Liver (tissue), 8 donors: ENCODE measurements at regions not wholly inside any gene's neighbourhood (a gene's known extent, or its start where the extent isn't known, plus 50 kb on each side); places are given as distances from the start of the nearest gene placed in this dataset.

Experiments used
- DNase-seq: peaks from one replicate; pipeline ENCODE4 v3.0.0-alpha.2; 2017; ENCODE audit warnings: low spot score
- H3K27ac ChIP-seq, 2 donors: one replicate each; pipeline ENCODE4 v1.7.0; 2013; ENCODE audit warnings: inconsistent platforms in 2 of 2, low read length in 2 of 2, control low read depth in 1 of 2, low read depth in 1 of 2, mild to moderate bottlenecking in 1 of 2
- H3K27me3 ChIP-seq, 4 donors: one replicate each; pipeline versions ENCODE4 v1.6.1 to v1.7.0; 2013; ENCODE audit warnings: low read length in 3 of 4, inconsistent platforms in 1 of 4, mild to moderate bottlenecking in 1 of 4, moderate library complexity in 1 of 4; ENCODE audit not compliant: control insufficient read depth in 4 of 4, insufficient read depth in 4 of 4
- H3K36me3 ChIP-seq, 4 donors: one replicate each; pipeline versions ENCODE4 v1.6.1 to v1.7.0; 2013; ENCODE audit warnings: low read length in 3 of 4, mild to moderate bottlenecking in 3 of 4, low read depth in 1 of 4, moderate library complexity in 1 of 4; ENCODE audit not compliant: control insufficient read depth in 4 of 4, insufficient read depth in 3 of 4
- H3K4me1 ChIP-seq, 4 donors: one replicate each; pipeline versions ENCODE4 v1.6.1 to v1.7.0; 2013; ENCODE audit warnings: low read length in 3 of 4, mild to moderate bottlenecking in 3 of 4, moderate library complexity in 1 of 4; ENCODE audit not compliant: control insufficient read depth in 4 of 4, insufficient read depth in 4 of 4
- H3K4me3 ChIP-seq, 3 donors: one replicate each; pipeline versions ENCODE4 v1.6.1 to v1.7.0; 2013; ENCODE audit warnings: low read length in 3 of 3, control low read depth in 1 of 3, low read depth in 1 of 3, mild to moderate bottlenecking in 1 of 3
- H3K9ac ChIP-seq, 2 donors: one replicate each; pipeline ENCODE4 v1.7.0; 2013; ENCODE audit warnings: low read length in 2 of 2, mild to moderate bottlenecking in 2 of 2, moderate library complexity in 2 of 2, control low read depth in 1 of 2, low read depth in 1 of 2
- H3K9me3 ChIP-seq, 4 donors: one replicate each; pipeline versions ENCODE4 v1.6.1 to v1.7.0; 2013; ENCODE audit warnings: low read length in 3 of 4; ENCODE audit not compliant: control insufficient read depth in 4 of 4
- EGR1 ChIP-seq, 2 donors: IDR thresholded peaks; 2 replicates each; pipeline ENCODE4 v1.6.1; 2016 to 2018; ENCODE audit warnings: antibody characterized with exemption in 2 of 2, low read depth in 2 of 2
- FOXA1 ChIP-seq: IDR thresholded peaks from 2 replicates; pipeline ENCODE4 v1.6.1; 2016; ENCODE audit warnings: antibody characterized with exemption
- FOXA2 ChIP-seq: IDR thresholded peaks from 2 replicates; pipeline ENCODE4 v1.6.1; 2016; ENCODE audit warnings: antibody characterized with exemption
- GABPA ChIP-seq, 2 donors: IDR thresholded peaks in 1 of 2; conservative IDR thresholded peaks in 1 of 2; 2 replicates each; pipeline ENCODE4 v1.6.1; 2016; ENCODE audit warnings: antibody characterized with exemption in 2 of 2, mild to moderate bottlenecking in 1 of 2, moderate library complexity in 1 of 2
- HNF4A ChIP-seq, 2 donors: conservative IDR thresholded peaks; 2 replicates each; pipeline ENCODE4 v1.6.1; 2016; ENCODE audit warnings: antibody characterized with exemption in 2 of 2, mild to moderate bottlenecking in 2 of 2
- HNF4G ChIP-seq: IDR thresholded peaks from 2 replicates; pipeline ENCODE4 v1.6.1; 2016; ENCODE audit warnings: antibody characterized with exemption
- JUND ChIP-seq, 2 donors: IDR thresholded peaks; 2 replicates each; pipeline ENCODE4 v1.6.1; 2016; ENCODE audit warnings: antibody characterized with exemption in 2 of 2
- NR2F2 ChIP-seq: IDR thresholded peaks from 2 replicates; pipeline ENCODE4 v1.6.1; 2016; ENCODE audit warnings: antibody characterized with exemption
- RAD21 ChIP-seq, 2 donors: IDR thresholded peaks; 2 replicates each; pipeline ENCODE4 v1.6.1; 2016; ENCODE audit warnings: antibody characterized with exemption in 2 of 2, mild to moderate bottlenecking in 2 of 2
- RXRA ChIP-seq, 2 donors: IDR thresholded peaks; 2 replicates each; pipeline ENCODE4 v1.6.1; 2017 to 2018; ENCODE audit warnings: antibody characterized with exemption in 2 of 2, mild to moderate bottlenecking in 1 of 2
- SP1 ChIP-seq: IDR thresholded peaks from 2 replicates; pipeline ENCODE4 v1.6.1; 2018; ENCODE audit warnings: antibody characterized with exemption, mild to moderate bottlenecking
- WGBS: extraction: QIAGEN DNeasy Blood & Tissue Kit; methylation state at CpG from one replicate; pipeline ENCODE4 v1.1.7; 2013; 5-methylcytosine and 5-hydroxymethylcytosine counted together
- TF ChIP-seq, protein P1 (sequence below): IDR thresholded peaks from 2 replicates; pipeline ENCODE4 v1.6.1; 2016; ENCODE audit warnings: antibody characterized with exemption
- TF ChIP-seq, protein P2 (sequence below): IDR thresholded peaks from 2 replicates; pipeline ENCODE4 v1.6.1; 2016; ENCODE audit warnings: antibody characterized with exemption
- TF ChIP-seq, protein P3 (sequence below): IDR thresholded peaks from 2 replicates; pipeline ENCODE4 v1.6.1; 2016; ENCODE audit warnings: antibody characterized with exemption
- TF ChIP-seq, protein P4 (sequence below): IDR thresholded peaks from 2 replicates; pipeline ENCODE4 v1.6.1; 2016; ENCODE audit warnings: antibody characterized with exemption, mild to moderate bottlenecking
- TF ChIP-seq, protein P5 (sequence below): fragments of 150-350 bp; IDR thresholded peaks from 2 replicates; pipeline ENCODE4 v1.5.1; 2017; ENCODE audit warnings: improper control_type of control experiment, low read depth, low read length; ENCODE audit not compliant: missing input control
- donor health status: healthy.
- donor health status: healthy.
- donor health status: healthy.
- donor health status: healthy.
- donor health status: healthy.

DNA sequence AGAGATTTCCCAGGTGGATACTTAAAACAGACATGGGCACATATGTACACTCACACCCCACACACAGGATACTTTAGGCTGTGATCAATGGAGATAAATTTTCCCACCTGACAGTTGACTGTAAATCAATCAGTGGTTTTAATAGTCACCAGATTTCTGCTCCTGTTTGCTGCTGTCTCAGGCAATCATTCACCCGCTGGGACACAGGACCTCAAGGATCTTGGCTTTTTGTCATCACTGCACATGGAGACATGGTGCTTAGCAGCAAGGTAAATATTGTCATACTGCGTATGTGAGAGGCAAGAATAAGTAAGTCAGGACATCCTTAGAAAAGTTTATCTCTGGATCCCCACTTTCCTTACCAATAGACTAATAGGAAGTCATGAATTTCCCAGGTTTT, 60.8 kb upstream of the KLF9 start:
- DNase-seq: no peak
- 20% methylated on average over 2 of the region's 2 CpGs for WGBS
- H3K9ac ChIP-seq: peak overlapping the region in 1 of 2 donors; percentile 49
- no peaks in the 10 kb centered on the region for H3K27me3 ChIP-seq
- no peaks in the 10 kb centered on the region for H3K9me3 ChIP-seq
- TF ChIP-seq, protein P1, sequence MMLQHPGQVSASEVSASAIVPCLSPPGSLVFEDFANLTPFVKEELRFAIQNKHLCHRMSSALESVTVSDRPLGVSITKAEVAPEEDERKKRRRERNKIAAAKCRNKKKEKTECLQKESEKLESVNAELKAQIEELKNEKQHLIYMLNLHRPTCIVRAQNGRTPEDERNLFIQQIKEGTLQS: no peak
- TF ChIP-seq RXRA (IDR thresholded peaks at IDR 0.05): peak; percentile 36 to 65
- peak; percentile 9 to 33 for TF ChIP-seq HNF4A (conservative IDR thresholded peaks at IDR 0.05)
- TF ChIP-seq, protein P2, sequence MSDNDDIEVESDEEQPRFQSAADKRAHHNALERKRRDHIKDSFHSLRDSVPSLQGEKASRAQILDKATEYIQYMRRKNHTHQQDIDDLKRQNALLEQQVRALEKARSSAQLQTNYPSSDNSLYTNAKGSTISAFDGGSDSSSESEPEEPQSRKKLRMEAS: peak; percentile 42
- no peak for TF ChIP-seq EGR1 (IDR thresholded peaks at IDR 0.05; ENCODE audit: low read depth in 2 of 2)
- TF ChIP-seq FOXA2: peak; percentile 35
- H3K4me3 ChIP-seq: no peak overlapping the region
- peaks cover 21 to 60% (median 37%) of the 10 kb centered on the region in 4 donors for H3K4me1 ChIP-seq
- peak overlapping the region; percentile 65 to 74 for H3K27ac ChIP-seq
- H3K36me3 ChIP-seq: no peaks in the 10 kb centered on the region

DNA sequence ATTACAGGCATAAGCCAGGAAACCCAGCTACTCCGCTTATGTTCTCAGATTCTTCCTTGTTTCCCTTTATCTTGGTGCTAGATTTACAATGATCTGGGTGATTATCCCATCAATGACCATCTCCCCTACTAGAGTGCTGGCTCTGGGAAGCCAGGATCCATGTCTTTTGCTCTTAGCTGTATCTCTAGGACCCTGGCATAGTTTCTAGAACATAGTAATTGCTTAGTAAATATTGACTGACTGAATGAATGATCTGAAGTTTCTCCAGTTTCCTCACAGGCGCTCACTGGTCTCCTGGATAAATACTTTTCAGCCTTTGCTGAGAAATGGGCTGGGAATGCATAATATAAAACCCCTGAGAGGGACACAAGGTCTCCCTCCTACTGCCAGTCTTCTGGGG, 60.0 kb upstream of the KLF9 start:
- H3K9me3 ChIP-seq: no peaks in the 10 kb centered on the region
- peak overlapping the region; percentile 30 to 49 for H3K9ac ChIP-seq
- no peak for DNase-seq
- peak overlapping the region; percentile 65 to 74 for H3K27ac ChIP-seq
- H3K36me3 ChIP-seq: no peaks in the 10 kb centered on the region
- H3K4me3 ChIP-seq: no peak overlapping the region
- WGBS: 56% methylated on average over 2 of the region's 2 CpGs
- no peak for TF ChIP-seq EGR1 (IDR thresholded peaks at IDR 0.05; ENCODE audit: low read depth in 2 of 2)
- TF ChIP-seq, protein P2: no peak
- H3K27me3 ChIP-seq: no peaks in the 10 kb centered on the region
- peaks cover 25 to 59% (median 36%) of the 10 kb centered on the region in 4 donors for H3K4me1 ChIP-seq

DNA sequence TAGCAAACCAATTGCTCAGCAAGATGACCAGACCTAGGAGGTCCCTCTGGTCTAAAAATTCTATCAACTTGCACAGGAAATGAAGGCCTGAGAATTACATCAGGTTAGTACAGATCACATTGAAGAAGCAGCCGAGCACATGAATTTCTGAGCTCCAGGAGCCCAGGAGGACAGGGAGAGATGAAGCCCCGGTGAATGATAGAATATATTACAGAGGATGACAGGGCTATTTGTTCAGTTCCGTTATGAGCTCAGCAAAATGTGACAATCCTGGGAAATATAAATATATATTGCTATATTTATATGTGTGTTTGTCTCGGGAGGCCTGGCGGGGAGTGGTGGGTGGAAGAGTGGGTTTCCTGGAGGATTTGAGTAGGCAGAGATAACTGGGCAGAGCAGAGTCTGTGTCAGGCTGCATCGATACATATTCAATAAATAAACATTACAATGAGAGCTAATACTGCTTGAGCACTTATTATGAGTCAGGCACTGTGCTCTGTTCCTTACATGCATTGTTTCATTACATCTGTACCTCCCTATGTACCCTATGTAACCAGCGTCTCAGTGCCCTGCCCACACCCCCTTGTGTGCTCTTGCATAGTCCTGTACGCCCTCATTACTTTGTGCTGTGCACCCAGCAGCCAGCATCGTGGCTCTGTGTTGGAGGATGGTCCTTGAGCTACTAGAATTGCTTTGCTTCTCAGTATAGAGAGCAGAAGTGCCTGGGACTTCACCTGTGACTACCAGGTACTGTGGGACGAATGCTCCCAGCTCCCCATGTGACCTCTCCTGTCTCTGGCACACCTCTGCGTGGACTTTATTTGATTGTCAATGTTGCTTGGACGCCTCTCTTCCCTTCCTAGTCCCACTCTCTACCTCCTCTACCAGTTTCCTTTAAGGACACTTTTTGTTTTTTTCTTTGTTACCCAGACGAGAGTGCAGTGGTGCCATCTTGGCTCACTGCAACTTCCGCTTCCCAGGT, 58.1 kb upstream of the KLF9 start:
- Histone ChIP-seq H3K9me3 (no peaks in the 10 kb centered on the region), H3K4me1 (peaks cover 21 to 48% (median 32%) of the 10 kb centered on the region in 4 donors), H3K9ac (no peak overlapping the region), H3K36me3 (no peaks in the 10 kb centered on the region), H3K27ac (peak overlapping the region; percentile 51 to 58), H3K4me3 (no peak overlapping the region), H3K27me3 (no peaks in the 10 kb centered on the region)
- no peak for DNase-seq
- WGBS: 67% methylated on average over 14 of the region's 14 CpGs
- TF ChIP-seq RXRA (IDR thresholded peaks at IDR 0.05) (no peak), HNF4G (no peak), GABPA (IDR thresholded peaks at IDR 0.05 in 1 of 2, conservative IDR thresholded peaks at IDR 0.05 in 1 of 2) (no peak), RAD21 (IDR thresholded peaks at IDR 0.05) (no peak), NR2F2 (no peak), HNF4A (conservative IDR thresholded peaks at IDR 0.05) (no peak), EGR1 (IDR thresholded peaks at IDR 0.05; ENCODE audit: low read depth in 2 of 2) (no peak), FOXA1 (no peak), JUND (IDR thresholded peaks at IDR 0.05) (no peak), SP1 (no peak)
- TF ChIP-seq, protein P3, sequence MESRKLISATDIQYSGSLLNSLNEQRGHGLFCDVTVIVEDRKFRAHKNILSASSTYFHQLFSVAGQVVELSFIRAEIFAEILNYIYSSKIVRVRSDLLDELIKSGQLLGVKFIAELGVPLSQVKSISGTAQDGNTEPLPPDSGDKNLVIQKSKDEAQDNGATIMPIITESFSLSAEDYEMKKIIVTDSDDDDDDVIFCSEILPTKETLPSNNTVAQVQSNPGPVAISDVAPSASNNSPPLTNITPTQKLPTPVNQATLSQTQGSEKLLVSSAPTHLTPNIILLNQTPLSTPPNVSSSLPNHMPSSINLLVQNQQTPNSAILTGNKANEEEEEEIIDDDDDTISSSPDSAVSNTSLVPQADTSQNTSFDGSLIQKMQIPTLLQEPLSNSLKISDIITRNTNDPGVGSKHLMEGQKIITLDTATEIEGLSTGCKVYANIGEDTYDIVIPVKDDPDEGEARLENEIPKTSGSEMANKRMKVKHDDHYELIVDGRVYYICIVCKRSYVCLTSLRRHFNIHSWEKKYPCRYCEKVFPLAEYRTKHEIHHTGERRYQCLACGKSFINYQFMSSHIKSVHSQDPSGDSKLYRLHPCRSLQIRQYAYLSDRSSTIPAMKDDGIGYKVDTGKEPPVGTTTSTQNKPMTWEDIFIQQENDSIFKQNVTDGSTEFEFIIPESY: no peak
- TF ChIP-seq, protein P4, sequence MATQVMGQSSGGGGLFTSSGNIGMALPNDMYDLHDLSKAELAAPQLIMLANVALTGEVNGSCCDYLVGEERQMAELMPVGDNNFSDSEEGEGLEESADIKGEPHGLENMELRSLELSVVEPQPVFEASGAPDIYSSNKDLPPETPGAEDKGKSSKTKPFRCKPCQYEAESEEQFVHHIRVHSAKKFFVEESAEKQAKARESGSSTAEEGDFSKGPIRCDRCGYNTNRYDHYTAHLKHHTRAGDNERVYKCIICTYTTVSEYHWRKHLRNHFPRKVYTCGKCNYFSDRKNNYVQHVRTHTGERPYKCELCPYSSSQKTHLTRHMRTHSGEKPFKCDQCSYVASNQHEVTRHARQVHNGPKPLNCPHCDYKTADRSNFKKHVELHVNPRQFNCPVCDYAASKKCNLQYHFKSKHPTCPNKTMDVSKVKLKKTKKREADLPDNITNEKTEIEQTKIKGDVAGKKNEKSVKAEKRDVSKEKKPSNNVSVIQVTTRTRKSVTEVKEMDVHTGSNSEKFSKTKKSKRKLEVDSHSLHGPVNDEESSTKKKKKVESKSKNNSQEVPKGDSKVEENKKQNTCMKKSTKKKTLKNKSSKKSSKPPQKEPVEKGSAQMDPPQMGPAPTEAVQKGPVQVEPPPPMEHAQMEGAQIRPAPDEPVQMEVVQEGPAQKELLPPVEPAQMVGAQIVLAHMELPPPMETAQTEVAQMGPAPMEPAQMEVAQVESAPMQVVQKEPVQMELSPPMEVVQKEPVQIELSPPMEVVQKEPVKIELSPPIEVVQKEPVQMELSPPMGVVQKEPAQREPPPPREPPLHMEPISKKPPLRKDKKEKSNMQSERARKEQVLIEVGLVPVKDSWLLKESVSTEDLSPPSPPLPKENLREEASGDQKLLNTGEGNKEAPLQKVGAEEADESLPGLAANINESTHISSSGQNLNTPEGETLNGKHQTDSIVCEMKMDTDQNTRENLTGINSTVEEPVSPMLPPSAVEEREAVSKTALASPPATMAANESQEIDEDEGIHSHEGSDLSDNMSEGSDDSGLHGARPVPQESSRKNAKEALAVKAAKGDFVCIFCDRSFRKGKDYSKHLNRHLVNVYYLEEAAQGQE: no peak
- TF ChIP-seq, protein P2: no peak
- TF ChIP-seq, protein P1: no peak
- TF ChIP-seq, protein P5, sequence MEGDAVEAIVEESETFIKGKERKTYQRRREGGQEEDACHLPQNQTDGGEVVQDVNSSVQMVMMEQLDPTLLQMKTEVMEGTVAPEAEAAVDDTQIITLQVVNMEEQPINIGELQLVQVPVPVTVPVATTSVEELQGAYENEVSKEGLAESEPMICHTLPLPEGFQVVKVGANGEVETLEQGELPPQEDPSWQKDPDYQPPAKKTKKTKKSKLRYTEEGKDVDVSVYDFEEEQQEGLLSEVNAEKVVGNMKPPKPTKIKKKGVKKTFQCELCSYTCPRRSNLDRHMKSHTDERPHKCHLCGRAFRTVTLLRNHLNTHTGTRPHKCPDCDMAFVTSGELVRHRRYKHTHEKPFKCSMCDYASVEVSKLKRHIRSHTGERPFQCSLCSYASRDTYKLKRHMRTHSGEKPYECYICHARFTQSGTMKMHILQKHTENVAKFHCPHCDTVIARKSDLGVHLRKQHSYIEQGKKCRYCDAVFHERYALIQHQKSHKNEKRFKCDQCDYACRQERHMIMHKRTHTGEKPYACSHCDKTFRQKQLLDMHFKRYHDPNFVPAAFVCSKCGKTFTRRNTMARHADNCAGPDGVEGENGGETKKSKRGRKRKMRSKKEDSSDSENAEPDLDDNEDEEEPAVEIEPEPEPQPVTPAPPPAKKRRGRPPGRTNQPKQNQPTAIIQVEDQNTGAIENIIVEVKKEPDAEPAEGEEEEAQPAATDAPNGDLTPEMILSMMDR: no peak
